ENCODE measurements at regions not wholly inside any gene's neighbourhood (a gene's known extent, or its start where the extent isn't known, plus 50 kb on each side); places are given as distances from the start of the nearest gene placed in this dataset.
A peak's percentile ranks its signal among the peaks of the same experiment; 100 is the strongest.

DNA sequence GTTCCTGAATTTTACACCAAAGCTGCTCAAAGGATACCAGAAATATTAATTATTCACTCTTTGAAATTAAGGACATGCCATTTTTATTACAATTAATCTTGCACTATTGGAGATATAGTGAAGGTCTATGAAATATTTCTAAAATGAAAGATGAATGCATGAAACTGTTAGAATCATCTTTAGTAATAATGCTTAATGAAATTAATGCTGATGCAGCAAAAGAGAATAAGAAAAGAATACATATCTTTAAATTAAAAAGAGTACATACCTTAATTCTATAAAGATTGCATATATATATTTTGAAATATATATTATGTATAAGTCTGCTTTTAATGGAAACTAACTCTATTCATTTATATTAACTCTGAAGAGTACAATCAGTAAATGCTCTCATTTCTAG lies 236.0 kb downstream of the ALX1 start:
- no peak for DNase-seq

DNA sequence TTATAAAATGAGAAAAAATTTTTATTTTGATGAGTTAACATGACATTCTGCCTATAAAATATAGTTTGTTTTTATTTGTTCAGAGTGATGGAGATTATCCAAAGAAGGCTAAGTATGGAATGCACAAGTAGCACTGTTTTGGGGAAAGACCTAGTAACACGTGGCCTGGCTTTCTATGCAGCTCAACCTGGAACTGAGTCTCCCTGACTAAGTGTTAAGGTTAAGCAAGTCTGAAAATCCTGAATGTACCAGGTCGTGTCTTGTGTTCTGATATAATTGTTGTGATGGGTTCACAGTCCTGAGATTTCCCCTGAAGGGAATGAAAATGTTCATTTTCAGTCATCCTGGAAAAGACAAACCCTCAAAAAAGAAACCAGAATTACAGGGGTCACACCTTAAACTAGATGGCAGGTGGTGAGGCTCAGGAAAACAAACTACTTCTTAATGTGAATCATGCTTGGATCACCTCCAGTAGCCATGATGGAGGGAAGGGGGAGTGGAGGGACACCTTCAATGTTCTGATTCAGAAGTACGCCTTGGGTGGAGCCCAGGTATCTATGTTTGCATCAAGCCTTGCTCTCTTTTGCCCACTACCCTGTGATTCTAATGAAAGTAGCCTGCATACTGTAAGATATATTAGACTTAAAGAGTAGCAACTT lies 236.8 kb downstream of the ALX1 start:
- no peak for DNase-seq

DNA sequence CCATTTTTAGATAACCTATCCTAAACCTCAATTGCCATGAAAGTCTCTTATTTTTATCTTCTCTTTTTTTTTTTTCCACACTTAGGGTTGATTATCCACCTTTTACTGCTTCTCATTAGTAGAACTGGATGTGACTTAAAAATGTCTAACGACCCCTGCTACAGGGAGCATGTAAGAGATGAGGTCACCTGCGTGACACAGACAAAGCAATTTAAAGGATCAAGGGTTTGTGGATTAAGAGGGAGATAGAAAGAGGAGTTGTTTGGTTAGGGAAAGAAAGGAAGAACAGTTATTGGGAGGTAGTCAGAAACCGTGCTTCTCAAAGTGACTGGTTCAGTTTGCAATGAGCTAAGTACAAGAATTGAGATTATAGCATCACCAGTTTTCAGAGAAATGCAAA lies 239.1 kb downstream of the ALX1 start:
- no peak for DNase-seq

DNA sequence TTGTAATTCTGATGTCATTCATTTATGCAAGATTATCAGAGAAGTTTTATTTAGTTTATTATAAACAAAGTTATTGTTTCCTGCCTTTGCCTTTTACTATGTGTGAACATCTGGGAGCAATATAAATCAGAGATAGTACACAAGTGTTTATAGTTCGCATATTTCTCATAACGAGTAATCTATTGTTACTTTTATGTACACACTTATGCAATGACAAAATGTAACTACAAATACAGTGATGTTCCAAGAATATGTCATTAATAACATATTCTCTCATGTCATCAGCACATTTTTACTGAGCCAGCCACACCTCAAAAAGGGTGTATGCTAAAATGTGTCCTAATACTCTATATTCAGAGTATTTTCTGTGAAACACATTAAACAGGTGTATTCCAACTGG lies 243.2 kb downstream of the ALX1 start:
- no peak for DNase-seq

DNA sequence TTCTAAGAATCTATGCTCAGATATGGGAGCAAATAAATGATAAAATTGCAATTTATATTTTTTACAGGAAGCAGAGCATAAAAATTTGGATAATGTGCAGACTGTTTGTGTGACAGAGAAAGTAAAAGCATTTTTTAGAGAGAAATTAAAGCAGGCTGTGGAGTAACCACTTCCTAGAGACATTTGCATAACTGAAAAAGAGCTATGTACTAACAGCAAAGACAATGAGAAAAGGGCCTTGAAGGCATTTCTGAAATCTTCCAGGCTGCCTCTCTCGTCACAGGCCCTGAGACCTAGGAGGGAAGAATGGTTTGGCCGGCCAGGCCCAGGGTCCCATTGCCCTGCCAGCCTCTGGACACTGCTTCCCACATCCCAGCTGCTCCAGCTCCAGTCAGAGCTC lies 247.2 kb downstream of the ALX1 start:
- DNase-seq, result peak; percentile 23

DNA sequence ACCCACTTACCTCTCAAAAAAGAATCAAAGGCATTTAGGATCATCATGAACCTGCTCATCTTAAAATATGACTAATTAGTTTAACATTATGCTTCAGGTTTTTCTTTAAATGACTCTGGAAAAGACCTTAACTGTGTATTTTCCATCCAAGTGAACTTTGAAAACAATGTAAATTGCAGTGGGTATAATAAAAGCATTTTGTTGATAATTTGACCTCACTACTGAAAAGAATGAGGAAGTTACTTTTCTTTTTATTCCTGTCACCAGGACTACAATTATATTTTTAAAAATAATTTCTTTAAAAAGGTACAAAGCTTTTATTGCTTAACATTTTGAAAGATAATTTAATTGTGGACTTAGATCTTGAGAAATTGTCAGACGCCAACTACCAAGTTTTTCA lies 249.9 kb downstream of the ALX1 start:
- DNase-seq, result no peak

DNA sequence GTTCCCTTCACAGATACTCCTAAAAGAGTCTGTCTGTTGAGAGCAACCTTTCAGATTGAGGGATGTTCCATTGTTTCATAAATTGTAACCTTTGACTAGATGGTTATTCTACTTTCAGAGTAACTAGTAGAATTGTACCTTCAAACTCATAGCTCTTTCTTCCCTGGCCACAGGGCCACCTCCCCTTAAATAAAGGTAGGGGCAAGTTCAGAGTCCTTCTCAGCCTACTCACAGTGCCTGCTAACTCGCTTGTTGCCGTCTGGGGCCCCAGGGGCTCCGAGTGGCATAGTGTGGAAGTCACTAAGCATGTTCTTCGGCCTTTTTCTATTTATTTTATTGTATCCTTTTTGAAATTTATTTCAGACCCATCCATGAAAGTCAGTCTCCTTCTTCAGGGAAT lies 250.4 kb downstream of the ALX1 start:
- no peak for DNase-seq

DNA sequence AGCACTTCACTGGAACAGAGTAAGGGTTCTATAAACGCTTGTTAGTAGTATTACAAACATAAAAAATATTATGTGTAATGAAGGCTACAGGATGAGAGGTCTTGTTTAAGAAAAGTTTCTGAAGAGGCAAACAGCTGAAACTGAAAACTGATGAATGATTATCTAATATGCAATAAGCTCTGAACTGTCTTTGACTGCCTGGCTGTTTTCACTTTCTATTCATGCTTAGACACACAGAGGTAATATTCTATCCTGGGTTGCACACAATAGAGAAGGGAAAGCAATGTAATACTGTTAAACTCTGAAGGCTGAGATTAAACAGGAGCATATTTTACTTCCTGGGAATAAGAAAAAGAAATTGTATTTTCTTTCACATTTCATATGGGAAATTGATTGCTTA lies 251.3 kb downstream of the ALX1 start:
- DNase-seq, result no peak

DNA sequence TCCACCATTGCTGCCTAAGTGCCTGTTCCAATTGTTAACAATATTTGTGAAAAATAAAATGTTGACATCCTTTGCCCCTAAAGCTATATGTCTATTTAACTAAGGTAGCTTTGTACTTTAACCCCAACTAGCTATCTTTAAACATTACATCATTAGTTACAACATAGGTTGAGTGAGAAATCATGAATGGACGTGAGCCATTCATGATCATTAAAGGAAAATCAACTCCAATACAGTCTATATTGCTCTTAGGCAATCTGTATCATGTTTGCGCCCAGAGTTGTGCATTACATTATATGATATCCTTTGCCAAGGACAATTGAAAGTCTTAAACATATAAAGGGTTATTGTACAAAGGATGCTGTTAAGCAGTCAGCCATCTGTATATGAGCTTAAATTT lies 269.6 kb downstream of the ALX1 start:
- no peak for DNase-seq

DNA sequence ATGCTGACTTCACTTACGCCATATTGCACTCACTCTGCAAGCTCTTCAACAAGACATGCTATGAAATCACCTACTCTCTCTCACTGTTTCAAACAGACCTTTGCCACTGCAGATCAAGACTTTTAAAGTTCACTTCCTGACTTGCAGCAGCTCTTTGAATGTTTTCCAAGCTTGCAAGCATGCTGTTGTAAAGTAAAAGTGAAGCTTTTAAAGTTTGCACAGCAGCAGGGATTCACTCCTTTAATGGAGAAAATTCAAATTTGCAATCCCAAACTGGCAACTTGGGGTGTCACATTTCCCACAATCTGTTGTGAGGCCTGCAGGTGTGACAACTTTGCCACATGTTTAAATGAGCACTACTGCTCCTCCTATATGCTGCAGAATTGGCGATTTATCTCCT lies 270.9 kb downstream of the ALX1 start:
- DNase-seq, result no peak

DNA sequence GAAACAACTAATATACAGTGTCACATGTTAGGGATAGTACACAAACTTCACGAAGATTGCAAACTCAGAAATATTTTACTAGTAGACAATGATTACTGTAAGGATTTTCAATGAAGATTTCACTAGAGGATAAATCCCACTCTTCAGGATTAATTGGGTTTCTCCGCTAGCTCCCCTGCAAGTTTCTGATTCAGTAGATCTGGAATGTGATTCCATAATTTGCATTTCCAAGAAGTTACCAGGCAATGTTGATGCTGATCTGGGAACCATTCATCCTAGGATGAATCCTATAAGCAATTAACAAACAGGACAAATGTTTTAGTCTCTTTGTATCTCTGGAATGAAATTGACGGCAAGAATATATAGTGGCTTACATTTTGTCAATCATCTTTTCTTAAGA lies 272.4 kb downstream of the ALX1 start:
- DNase-seq, result no peak

DNA sequence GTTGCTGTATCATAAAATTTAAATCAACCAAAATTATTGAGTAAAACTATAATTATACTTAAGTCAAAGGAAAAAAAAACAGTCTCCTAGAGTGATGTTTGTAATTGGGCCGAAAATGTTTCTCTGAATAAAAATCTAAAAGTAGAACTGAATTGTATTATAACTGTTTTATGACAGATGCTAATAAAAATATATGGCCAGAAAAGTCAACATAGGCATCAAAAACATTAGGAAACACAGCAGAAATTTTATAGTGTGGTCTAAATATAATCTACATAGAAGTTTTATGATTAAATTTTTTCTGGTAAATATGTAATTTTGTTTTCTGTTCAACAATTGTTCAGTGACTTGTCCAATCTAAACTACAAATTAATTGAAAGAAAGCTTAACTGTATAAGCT lies 277.8 kb downstream of the ALX1 start:
- DNase-seq, result no peak

DNA sequence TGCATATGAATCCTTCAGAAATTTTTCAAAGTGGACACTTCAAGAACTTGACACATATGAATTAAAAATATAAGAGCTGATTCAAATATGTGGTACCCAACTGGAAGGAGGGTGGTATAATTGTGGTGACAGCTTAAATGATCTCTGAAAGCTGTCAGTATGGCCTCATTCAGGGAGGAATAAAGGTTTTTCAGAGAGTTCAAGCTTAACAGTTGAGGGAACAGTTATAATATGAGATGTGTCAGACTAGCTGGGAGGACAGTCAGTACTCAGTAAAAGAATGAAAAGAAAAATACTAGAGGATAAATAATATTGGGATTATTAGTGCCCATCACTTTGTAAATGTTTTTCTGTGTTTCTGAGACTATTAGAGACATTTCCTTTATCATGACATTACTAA lies 277.5 kb downstream of the RASSF9 start:
- DNase-seq, result no peak

DNA sequence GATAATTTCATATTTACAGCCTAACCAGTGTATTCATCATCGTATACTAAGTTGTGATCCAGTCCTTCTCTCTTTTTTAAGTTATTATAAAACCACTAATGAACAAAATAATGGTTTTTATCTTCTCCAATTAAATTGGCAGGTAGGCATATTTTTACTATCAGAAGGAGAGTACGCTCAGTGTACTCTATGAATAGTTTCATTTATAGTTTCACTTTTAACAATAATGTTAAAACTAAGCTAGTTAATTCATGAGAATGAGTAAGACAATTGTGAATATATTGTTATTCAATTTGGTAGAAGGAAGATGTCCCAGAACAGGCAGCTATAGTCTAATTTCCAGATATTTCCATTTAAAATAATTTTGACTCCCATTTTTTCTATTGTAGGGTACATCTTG lies 277.1 kb downstream of the RASSF9 start:
- DNase-seq, result no peak

DNA sequence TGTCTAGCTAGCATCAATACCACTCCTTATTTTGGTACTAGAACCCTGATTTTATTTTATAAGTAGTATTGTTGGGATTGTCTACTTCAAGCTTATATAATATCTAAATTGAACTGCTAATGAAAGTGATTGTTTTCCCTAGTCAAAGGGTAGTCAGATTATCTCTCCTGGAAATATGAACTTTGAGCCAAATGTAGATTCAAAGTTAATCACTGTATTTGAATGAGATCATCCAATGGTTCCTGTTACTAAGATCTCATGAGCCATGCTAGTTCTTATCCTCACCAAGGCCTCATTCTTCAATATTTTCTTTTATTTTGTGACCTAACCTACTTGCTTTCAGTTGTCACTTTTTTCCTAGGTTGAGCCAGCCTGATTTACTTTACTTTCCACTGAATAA lies 276.7 kb downstream of the RASSF9 start:
- DNase-seq, result no peak

DNA sequence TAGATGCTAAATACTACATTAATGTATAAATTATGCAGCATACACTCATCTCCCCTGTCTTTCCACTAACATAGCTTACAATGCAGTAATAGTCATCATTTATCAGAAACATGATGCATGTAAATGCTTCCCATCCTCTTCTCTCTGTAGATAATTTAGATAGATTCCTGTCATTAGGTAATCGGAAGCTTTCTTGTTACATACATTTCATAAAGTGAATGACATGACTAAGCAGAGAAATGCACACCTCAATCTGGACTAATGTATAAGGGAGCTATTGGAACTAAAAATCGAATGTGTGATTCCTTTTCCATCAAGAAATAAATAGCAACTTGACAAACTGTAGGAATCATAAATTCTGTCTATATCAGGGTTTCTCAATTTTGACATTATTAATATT lies 273.4 kb downstream of the RASSF9 start:
- no peak for DNase-seq

DNA sequence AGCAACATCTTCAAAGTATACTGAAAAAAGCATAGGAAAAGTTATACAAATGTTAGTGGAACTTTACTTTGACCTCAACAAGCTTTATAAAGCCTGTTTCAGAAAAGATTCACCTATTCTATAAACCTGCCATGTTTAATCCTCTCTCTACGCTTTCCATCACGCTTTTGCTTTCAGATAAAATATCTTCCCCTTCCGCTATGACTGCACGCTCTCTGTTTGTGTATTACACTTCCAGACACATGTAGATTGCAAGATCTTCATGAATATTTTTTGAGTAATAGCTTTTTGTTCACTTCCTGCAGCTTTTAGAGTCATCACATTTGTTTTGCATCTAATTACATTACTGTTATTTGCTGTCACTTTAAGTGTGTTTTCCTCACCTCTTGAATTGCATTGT lies 271.4 kb downstream of the RASSF9 start:
- DNase-seq, result no peak

DNA sequence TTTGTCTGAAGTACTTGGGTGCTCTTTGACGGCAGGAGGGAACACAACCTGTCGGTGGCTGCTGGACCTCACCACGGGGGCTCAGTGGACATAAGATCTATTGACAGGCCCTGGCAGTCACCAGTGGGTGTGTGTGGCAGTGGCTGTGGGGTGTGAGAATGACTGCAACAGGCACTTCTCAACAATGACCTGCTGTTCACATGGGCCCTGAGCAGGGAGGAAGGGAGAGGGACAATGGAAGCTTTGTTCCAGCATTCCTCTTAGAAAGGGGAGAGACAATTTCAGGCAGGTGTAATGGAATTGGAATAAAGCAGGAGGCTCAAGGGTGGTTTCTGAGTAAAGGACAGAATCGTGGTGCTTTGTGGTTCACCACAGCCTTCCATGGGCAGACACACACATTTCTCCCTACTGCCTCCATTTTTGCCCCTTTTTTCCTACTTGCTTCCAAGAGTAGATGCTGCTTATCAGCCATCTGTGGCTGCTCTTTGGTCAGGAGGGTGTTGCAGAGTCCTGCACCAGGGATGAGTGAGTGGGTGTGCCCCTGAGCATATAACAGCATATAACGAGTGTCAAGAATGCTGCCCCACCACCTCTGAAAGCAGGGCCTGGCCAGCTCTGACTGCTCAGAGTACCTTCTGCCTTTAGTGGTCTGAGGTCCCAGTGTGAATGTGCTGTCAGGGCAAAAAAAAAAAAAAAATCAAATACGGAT lies 267.7 kb downstream of the RASSF9 start:
- DNase-seq, result no peak

DNA sequence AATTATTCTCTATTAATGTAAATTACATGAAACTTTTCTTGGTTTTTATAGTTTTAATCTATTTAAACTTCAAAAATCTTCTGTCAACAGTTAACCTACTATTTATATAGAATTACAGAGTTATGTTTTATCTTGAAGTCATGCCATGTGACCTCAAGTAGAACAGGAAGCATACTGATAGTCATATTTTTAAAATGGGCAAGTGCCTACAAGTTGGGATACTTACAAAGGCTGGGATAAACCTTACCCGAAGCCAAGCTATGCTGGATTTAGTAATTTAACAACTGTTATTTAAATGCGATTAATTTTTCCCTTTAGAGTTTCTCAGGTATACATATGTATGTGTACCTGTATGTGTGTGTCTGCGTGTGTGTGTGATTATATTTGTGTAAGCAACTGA lies 266.9 kb downstream of the RASSF9 start:
- no peak for DNase-seq

DNA sequence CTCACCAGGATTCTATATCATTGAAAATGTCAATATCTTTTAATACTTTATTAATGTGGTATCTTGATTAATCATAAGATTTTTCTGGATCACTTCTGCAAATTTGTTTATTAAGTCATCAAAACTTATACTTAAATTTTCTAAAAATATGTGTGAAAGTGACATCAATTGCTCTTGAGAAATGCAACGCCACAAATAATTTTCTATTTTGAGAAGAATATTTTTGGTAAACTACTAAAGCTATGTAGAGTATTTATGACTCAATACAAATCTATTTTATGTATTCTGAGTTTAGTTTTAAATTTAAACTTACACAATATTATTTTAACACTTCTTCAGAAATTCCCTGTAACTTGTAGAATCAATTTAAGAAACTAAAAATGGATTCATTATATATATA lies 263.3 kb downstream of the RASSF9 start:
- no peak for DNase-seq

DNA sequence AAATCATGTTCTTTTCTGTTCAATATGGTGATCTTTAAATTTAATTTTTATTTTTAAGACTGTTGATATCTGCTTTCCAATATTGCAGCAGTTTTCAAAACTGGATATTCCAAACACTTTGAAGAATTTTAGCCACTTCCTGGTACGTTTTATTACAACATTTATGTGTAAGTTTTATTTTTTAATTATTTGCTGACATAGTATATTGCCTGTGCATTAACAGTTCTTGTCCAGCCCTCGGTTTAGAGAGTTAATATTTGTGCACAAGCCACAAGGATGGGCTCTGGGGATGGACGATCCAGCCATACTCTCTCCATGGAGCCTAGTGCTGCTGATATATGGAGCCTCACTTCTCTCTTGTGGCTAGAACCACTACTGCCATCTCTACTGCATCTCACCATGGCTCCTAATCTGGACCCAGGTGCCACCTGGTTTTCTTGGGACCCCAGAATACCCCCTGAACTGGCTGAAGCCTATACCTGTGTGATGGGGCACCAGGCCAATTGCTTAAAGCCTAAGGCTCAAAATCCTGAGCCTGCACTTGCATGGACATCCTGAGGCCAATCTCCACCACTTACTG lies 262.5 kb downstream of the RASSF9 start:
- DNase-seq, result no peak

DNA sequence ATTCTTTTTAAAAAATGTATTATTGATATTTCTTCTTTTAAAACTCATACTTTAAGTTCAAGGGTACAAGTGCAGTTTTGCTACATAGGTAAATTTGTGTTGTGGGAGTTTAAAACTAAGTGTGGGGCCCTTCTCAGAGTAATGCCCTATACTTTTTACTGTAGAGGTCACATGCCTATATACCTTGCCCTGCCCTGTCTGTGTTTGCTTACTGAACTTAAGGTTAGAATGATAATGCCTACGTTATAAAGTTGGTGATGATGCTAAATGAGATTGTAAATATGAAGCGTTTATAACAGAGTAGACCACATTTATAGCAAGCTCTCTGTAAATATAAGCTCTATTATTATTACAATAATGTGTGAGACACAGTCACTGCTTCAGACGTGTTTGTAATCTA lies 261.9 kb downstream of the RASSF9 start:
- no peak for DNase-seq

DNA sequence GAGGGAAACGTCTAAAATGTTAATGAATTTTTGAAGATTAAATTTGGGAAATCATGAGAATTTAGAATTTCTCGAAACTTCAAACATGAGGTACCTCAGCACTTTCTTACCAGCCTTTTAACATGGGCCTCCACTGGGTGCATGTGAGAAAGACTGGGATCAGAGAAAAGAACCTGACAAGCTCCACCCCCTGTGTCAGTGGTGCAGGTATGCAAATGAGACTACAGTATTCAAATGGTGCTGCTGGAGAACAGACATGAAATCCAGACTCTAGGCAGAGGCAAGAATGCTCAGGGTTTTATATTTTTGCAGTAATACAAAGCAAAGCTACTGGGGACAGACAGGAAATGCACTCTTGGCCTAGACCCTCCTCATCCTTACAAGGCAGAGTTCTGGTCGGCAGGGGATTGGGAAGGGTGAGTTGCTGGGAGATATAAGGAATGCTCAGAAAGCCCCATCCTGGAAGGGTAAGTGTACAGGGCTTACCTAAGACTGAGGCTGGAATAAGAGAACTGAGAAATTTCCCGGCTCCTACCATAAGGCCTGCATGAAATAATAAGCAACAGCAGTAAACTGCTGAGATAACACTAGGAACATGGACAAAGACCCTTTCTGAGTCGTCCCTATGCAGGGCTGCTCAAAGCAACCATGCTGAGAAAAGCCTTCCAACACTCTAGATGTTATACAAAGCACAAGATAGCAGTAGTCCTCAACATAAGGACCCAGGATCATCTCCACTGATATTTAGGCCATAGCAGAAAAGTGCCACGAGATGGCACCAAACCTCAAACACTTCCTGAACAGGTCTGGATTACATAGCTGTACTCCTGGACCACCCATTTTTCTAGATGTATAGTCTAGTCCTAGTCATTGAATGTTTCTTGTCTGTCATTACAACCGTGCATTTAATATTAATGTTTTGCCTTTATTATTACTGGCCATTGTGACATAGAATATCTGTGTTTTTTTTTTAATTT lies 260.8 kb downstream of the RASSF9 start:
- no peak for DNase-seq

All from NCI-H1048 (cell line).